ENCODE measurements at regions not wholly inside any gene's neighbourhood (a gene's known extent, or its start where the extent isn't known, plus 50 kb on each side); places are given as distances from the start of the nearest gene placed in this dataset.

DNA sequence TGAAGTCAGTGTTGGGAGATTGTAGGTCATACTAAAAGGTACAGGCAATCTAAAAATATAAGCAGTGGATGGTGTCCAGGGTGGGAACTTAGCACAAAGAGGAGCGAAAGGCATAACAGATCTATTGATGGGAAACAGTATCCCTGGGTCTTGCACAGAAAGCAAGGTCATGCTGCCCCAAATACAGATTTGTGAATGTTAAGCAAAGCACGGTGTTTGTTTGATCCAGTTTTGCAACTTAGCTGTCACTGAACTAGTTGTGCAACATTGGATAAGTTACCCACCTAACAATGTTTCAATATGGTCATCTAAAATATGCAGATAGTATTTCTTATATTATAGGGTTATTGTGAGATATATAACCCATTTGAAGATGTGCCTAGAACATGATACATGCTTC is 162.9 kb downstream of the BLID start:
- no peak for DNase-seq (ENCODE audit: low spot score)
- Mint-ChIP-seq H3K9me3 (peaks cover 3% of the 10 kb centered on the region), H3K4me3 (no peak overlapping the region), H3K27ac (no peak overlapping the region), H3K4me1 (ENCODE audit: low read depth in 2 of 2) (no peaks in the 10 kb centered on the region), H3K36me3 (no peaks in the 10 kb centered on the region), H3K27me3 (peaks cover 16 to 26% of the 10 kb centered on the region in 2 donors)
- ATAC-seq, result no peak

DNA sequence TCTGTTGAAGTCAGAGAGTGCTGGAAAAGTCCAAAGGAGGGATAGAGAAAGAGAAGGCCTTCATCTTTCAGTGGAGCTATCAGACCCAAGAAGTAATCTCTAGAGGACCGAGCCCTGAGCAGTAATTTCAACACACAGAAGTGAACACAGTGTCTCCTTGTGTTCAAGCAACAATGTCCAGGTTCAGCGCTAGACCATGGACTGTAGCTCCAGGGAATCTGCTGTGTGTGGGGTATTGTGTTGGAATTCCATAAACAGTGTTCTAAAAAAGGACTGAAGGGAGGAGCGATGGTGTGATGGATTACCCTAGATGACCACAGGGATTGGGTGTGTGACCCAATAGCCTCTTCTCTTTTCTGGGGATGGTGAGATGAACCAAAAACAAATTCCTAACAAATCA is 165.9 kb downstream of the BLID start:
- no peak for ATAC-seq

DNA sequence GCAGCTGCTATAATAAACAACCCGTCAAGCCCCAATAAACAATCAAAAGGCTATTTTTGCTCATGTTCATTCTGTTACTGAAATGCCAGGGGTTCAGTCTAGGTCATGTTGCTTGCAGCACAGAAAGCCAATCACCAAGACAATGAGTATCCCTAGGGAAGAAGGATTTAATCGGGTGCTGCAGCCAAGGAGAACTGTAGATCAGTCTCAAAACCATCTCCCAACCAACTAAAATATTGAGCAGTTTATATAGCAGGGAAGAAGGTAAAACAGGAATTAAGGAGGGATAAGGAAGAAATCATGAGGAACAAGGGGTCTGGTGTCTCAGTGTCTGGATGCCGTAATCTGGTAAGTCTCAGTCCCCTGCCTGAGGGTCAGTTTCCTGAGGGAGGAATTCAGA is 169.5 kb downstream of the BLID start:
- ATAC-seq (no peak), DNase-seq (ENCODE audit: low spot score) (no peak)
- Mint-ChIP-seq H3K9me3 (peaks cover 3% of the 10 kb centered on the region), H3K27me3 (peaks cover 7 to 13% of the 10 kb centered on the region in 2 donors), H3K4me1 (ENCODE audit: low read depth in 2 of 2) (no peaks in the 10 kb centered on the region), H3K36me3 (no peaks in the 10 kb centered on the region), H3K27ac (no peak overlapping the region), H3K4me3 (no peak overlapping the region)

More for the DNA sequence above, 165.9 kb downstream of the BLID start:
- H3K27ac Mint-ChIP-seq, result no peak overlapping the region
- H3K4me1 Mint-ChIP-seq (ENCODE audit: low read depth in 2 of 2), result no peaks in the 10 kb centered on the region
- peaks cover 3% of the 10 kb centered on the region for H3K9me3 Mint-ChIP-seq
- no peak overlapping the region for H3K4me3 Mint-ChIP-seq
- H3K36me3 Mint-ChIP-seq, result no peaks in the 10 kb centered on the region
- no peak for DNase-seq (ENCODE audit: low spot score)
- peaks cover 11 to 17% of the 10 kb centered on the region in 2 donors for H3K27me3 Mint-ChIP-seq

DNA sequence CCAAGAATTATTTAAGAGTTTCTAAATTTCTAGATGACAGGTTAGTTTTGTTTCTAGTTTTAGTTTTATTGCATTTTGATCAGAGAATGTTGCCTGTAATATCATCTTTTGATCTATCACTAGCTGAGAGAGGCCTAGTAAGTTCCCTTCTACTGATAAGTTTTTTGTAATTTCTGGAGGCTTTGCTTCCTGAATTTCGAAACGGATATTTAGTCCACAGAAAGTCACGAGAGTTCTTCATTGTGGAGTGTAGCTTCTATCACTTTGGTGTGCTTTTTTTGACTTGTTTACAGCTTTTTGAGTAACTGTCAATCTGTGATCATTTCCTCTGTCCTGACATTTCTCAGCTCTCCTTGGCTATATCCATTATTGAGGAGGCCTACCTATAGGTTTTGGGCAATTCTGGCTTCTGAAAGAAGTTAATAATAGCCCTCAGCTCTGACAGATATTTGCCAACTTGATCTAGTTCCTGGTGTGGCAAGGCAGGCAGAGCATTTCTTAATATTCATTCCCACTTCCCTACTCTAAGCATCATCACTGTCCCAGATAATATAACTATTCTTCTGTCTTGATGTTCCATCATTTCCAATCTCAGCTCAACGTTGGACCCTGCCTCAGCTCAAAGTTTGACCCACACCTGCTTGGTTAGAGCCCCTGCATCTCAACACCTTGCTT is 171.3 kb downstream of the BLID start:
- ATAC-seq (no peak), DNase-seq (ENCODE audit: low spot score) (no peak)
- Mint-ChIP-seq H3K9me3 (no peaks in the 10 kb centered on the region), H3K4me1 (ENCODE audit: low read depth in 2 of 2) (no peaks in the 10 kb centered on the region), H3K36me3 (no peaks in the 10 kb centered on the region), H3K27ac (no peak overlapping the region), H3K27me3 (peaks cover 7 to 13% of the 10 kb centered on the region in 2 donors), H3K4me3 (no peak overlapping the region)

DNA sequence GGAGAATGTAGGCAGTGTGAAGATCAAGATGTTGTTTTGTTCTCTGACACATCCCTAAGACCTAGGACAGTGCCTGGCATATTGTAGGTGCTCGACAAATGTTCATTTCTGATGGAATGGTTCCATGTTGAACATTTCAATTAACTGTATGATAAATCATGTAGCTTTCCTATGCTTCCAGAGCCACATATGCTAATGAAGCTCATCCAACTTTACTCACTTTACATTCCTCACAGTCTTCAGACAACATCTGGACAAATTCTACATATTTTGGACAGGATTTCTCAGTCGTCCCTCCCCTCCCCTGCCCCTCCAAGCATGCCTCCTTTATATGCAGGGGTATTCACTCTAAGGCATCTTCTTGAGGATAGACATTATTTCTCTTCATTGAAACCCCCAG is 177.9 kb downstream of the BLID start:
- Mint-ChIP-seq H3K27me3 (peaks cover 20 to 23% of the 10 kb centered on the region in 2 donors), H3K27ac (no peak overlapping the region), H3K4me1 (ENCODE audit: low read depth in 2 of 2) (no peaks in the 10 kb centered on the region), H3K9me3 (no peaks in the 10 kb centered on the region), H3K36me3 (no peaks in the 10 kb centered on the region), H3K4me3 (no peak overlapping the region)
- DNase-seq (ENCODE audit: low spot score) (no peak), ATAC-seq (no peak)

DNA sequence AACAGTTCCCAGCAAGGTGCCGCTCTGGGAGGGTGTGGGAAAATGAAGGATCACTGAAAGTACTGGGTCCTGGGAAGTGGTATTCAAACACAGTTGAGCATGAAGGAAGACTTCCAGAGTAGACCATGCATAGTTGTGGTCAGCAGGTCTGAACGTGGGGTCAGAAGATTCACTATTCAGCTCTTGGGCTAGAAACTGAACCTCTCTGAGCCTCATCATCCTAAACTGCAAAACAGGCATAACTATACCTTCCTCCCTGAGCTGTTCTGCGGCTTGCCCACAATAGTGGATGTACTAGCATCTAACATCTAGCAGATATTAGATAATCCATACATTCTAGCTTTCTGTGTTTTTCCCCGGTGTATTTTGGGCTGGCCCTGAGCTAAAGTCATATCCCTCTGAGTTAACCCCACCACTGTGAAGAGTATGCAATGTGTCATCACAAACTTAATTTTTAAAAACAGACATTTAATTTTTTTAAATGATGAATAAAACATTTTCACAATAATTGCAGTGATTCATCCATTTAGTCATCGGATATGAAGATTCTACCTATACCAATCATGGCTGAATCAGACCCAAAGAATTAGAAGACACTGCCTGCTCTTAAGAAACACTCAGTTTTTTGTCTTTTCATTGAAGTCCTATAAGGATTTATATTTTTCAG is 179.1 kb downstream of the BLID start:
- peaks cover 30 to 35% of the 10 kb centered on the region in 2 donors for H3K27me3 Mint-ChIP-seq
- no peaks in the 10 kb centered on the region for H3K9me3 Mint-ChIP-seq
- H3K4me3 Mint-ChIP-seq, result no peak overlapping the region
- H3K36me3 Mint-ChIP-seq, result no peaks in the 10 kb centered on the region
- DNase-seq (ENCODE audit: low spot score), result no peak
- no peak overlapping the region for H3K27ac Mint-ChIP-seq
- no peaks in the 10 kb centered on the region for H3K4me1 Mint-ChIP-seq (ENCODE audit: low read depth in 2 of 2)
- ATAC-seq, result no peak

DNA sequence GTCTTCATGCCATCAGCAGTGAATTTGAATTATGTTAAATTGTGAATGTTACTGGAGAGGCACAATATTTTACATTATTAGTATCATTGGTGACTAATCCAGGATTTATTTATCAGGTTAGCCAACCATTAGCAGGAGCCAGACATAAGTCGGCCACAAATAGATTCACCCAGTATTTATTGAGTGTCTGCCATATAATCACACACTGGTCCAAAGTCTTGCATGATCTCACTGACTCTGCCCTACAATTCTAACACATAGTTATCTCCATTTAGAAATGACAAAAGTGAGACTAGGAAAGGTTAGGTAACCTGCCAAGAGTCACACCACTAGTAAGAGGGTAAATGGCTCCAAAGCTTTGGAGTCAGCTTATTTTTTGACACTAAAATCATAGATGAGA is 179.6 kb downstream of the BLID start:
- H3K27ac Mint-ChIP-seq, result no peak overlapping the region
- DNase-seq (ENCODE audit: low spot score), result no peak
- H3K9me3 Mint-ChIP-seq, result no peaks in the 10 kb centered on the region

DNA sequence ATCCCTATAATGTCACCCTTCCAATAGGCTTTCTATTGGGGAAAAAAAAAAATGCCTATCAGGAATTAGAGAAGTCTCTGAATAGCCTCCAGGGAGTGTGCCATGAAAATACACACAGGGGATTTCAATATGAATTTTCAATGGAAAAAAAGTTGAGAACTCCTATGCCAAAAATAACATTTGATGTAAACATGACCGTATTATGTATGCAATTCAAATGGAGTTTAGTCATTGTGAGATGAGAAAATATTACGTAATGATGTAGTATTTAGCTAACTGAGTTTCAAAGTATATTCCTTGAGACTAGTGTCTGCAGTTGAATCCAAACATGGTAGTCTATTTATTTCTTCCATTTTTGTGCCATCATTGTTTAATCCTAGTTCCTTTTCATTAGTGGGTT is 182.3 kb downstream of the BLID start:
- H3K36me3 Mint-ChIP-seq, result no peaks in the 10 kb centered on the region
- H3K27ac Mint-ChIP-seq, result no peak overlapping the region
- no peak overlapping the region for H3K4me3 Mint-ChIP-seq
- peaks cover 30 to 37% of the 10 kb centered on the region in 2 donors for H3K27me3 Mint-ChIP-seq
- no peaks in the 10 kb centered on the region for H3K4me1 Mint-ChIP-seq (ENCODE audit: low read depth in 2 of 2)
- H3K9me3 Mint-ChIP-seq, result no peaks in the 10 kb centered on the region
- DNase-seq (ENCODE audit: low spot score) (no peak), ATAC-seq (no peak)

More for the DNA sequence above, 179.6 kb downstream of the BLID start:
- H3K4me3 Mint-ChIP-seq, result no peak overlapping the region
- no peaks in the 10 kb centered on the region for H3K4me1 Mint-ChIP-seq (ENCODE audit: low read depth in 2 of 2)
- no peak for ATAC-seq
- H3K36me3 Mint-ChIP-seq, result no peaks in the 10 kb centered on the region
- H3K27me3 Mint-ChIP-seq, result peaks cover 34 to 40% of the 10 kb centered on the region in 2 donors

DNA sequence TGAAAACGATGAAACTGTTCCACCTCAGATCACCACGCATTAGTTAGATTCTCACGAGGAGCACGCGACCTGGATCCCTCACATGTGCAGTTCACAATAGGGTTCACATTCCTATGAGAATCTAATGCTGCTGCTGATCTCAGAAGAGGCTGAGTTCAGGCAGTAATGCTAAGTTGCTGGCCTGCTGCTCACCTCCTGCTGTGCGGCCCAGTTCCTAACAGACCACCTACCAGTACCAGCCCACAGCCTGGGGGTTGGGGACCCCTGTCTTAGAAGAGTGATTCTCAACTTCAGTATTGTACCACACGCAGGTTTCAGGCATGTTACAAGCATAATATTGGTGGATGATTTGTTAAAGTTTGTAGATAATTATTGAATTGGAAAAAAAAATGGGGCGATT is 182.7 kb downstream of the BLID start:
- Mint-ChIP-seq H3K27me3 (peaks cover 30 to 37% of the 10 kb centered on the region in 2 donors), H3K36me3 (no peaks in the 10 kb centered on the region), H3K9me3 (no peaks in the 10 kb centered on the region), H3K4me1 (ENCODE audit: low read depth in 2 of 2) (no peaks in the 10 kb centered on the region), H3K27ac (no peak overlapping the region), H3K4me3 (no peak overlapping the region)
- DNase-seq (ENCODE audit: low spot score) (no peak), ATAC-seq (no peak)

DNA sequence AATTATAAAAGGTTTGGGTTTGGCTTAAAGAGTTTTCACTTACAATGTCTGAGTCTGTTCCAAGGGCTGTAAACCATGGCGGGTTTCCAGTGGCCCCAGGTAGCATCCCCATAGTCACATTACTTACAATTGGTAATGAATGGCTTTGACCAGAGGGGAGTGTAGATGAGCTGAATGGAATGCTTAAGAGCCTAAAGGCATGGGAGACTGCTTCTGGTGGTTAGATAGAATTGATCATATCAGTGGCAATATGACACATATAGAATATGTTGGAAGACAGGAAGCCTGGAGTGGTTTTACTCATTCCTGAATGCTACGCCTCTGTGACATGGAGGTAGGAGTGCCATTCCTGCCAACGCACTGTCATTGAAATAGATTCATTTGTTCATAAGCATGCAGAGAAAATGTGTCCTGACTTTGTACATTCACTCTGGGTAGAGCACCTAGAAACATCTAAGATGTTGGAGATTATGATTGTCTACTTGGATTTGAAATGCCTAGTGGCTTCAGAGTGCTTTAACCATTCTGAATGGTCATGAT is 183.3 kb downstream of the BLID start:
- no peak overlapping the region for H3K27ac Mint-ChIP-seq
- ATAC-seq (no peak), DNase-seq (ENCODE audit: low spot score) (no peak)
- H3K4me3 Mint-ChIP-seq, result no peak overlapping the region
- H3K27me3 Mint-ChIP-seq, result peaks cover 27 to 37% of the 10 kb centered on the region in 2 donors
- no peaks in the 10 kb centered on the region for H3K9me3 Mint-ChIP-seq
- H3K36me3 Mint-ChIP-seq, result no peaks in the 10 kb centered on the region
- H3K4me1 Mint-ChIP-seq (ENCODE audit: low read depth in 2 of 2), result no peaks in the 10 kb centered on the region

DNA sequence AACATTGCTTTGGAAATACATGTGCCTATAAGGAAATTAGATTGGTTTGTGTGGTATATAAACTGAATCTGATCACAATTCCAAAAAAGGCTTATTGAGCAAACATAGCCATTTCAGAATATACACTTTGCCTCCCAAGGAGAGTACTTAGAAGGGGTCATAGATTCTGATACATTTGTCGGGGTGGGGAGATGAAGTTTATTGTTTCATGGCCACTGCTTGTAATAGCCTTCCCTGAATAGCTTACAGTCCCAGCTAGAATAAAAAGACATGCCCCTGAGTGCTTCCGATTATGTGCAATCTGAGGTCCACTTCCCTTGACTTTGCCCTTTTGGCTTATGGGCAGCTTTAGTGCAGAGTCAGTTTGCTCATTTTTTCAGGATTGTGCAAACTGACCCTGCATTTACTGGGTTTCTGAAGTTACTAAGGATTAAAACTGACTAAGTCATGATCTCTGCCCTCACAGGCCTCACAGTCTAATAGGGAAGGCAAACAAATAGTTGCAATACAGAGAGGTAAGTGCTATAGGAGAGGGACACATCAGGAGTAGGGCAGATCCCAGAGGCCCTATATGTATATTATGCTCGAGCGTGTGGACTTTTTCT is 184.2 kb downstream of the BLID start:
- no peak for DNase-seq (ENCODE audit: low spot score)
- H3K9me3 Mint-ChIP-seq, result no peaks in the 10 kb centered on the region

DNA sequence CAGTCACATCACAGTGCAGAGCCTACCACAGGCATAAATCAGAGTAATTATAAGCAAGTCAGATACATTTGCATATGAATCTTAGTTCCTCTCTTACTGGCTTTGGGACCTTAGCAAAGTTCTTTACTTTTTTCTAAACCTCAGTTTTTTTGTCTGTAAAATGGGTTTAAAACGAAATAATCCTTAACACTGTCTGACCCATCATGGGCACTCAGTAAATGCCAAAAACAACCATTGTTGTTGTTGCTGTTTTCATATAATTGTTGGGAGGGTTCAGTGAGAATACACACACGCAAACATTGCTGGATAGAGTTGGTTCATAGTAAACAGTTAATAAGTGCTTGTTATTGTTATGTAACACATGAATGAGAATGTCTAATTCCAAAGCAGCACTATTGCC is 184.9 kb downstream of the BLID start:
- no peaks in the 10 kb centered on the region for H3K9me3 Mint-ChIP-seq

More for the DNA sequence above, 184.2 kb downstream of the BLID start:
- no peak overlapping the region for H3K27ac Mint-ChIP-seq
- no peak overlapping the region for H3K4me3 Mint-ChIP-seq
- ATAC-seq, result no peak
- H3K27me3 Mint-ChIP-seq, result peaks cover 34 to 39% of the 10 kb centered on the region in 2 donors
- no peaks in the 10 kb centered on the region for H3K36me3 Mint-ChIP-seq
- H3K4me1 Mint-ChIP-seq (ENCODE audit: low read depth in 2 of 2), result no peaks in the 10 kb centered on the region

DNA sequence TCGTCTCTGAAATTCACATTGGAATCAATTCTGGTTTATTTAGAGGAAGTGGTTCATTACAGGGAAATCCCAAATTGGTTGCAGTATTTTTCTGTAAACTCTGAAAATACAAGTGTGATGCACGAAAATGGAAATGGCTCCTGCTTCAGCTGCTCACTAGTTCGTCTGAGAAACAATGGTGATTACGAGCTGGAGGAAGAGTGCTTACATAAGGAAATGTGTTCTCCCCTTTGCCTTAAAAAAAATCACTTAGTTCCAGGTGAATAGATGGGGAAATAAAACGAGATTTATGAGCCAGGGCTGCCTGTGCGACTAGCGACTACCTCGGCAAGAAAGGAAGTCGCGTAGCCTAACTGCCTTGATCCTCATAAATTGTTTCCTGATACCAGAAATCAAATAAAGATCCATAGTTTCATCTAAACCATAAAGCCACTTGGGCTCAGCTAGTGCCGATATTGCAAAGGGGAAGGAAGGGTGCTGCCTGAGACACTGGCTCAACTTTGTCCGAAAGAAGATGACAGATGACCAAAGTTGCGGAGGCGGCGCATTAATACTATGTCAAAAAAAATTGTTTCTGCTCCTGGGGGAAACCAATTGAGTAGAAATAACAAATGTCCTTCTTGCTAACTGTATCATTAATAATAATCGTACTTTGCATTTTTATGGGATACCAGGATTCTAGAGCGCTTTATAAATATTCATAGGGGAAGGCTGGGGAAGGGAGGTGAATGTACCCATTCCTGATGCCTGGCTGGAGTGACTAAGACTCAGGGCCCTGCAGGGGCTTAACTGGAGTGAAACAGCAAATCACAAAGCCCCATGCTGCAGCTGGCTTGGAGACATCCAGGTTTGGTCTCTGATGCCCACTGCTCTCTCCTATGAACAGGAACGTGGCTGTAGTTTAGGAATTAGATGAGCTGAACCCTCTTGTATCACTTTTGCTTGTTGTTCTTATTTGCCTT is 185.7 kb downstream of the BLID start:
- Mint-ChIP-seq H3K27ac (no peak overlapping the region), H3K9me3 (no peaks in the 10 kb centered on the region), H3K4me1 (ENCODE audit: low read depth in 2 of 2) (no peaks in the 10 kb centered on the region), H3K4me3 (no peak overlapping the region), H3K36me3 (no peaks in the 10 kb centered on the region), H3K27me3 (peaks cover 33 to 45% of the 10 kb centered on the region in 2 donors)
- ATAC-seq, result no peak
- DNase-seq (ENCODE audit: low spot score), result no peak

More for the DNA sequence above, 184.9 kb downstream of the BLID start:
- no peak overlapping the region for H3K27ac Mint-ChIP-seq
- H3K36me3 Mint-ChIP-seq, result no peaks in the 10 kb centered on the region
- H3K4me1 Mint-ChIP-seq (ENCODE audit: low read depth in 2 of 2), result no peaks in the 10 kb centered on the region
- ATAC-seq (no peak), DNase-seq (ENCODE audit: low spot score) (no peak)
- peaks cover 34 to 46% of the 10 kb centered on the region in 2 donors for H3K27me3 Mint-ChIP-seq
- H3K4me3 Mint-ChIP-seq, result no peak overlapping the region

All from natural killer cell treated with Interleukin-12 subunit alpha and Interleukin-12 subunit beta and Interleukin-15 and Interleukin-18, amount 100 ng/mL, for 72 hours (primary cell).